ENCODE measurements at regions not wholly inside any gene's neighbourhood (a gene's known extent, or its start where the extent isn't known, plus 50 kb on each side); places are given as distances from the start of the nearest gene placed in this dataset.

DNA sequence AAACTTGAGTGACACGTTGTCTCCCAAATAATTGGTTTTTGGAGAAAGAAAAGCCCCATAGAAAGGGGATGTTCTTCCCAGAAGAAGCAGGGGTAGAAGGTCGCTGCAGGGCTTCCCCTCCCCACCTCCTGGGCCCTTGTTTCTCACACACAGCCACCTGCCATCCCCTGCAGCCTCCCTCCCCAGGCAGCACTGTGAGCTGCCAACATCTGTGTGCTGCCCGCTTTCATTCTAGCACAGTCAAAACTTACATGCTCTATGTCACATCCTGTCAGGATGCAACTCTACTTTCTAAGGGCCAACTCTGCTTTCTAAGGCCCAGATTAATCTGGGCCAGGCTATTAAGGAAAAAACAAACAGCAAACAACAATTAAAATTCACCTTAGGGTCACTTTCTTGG, 309.4 kb upstream of the ZC3H12C start (continued):
- TF ChIP-seq, protein P1, sequence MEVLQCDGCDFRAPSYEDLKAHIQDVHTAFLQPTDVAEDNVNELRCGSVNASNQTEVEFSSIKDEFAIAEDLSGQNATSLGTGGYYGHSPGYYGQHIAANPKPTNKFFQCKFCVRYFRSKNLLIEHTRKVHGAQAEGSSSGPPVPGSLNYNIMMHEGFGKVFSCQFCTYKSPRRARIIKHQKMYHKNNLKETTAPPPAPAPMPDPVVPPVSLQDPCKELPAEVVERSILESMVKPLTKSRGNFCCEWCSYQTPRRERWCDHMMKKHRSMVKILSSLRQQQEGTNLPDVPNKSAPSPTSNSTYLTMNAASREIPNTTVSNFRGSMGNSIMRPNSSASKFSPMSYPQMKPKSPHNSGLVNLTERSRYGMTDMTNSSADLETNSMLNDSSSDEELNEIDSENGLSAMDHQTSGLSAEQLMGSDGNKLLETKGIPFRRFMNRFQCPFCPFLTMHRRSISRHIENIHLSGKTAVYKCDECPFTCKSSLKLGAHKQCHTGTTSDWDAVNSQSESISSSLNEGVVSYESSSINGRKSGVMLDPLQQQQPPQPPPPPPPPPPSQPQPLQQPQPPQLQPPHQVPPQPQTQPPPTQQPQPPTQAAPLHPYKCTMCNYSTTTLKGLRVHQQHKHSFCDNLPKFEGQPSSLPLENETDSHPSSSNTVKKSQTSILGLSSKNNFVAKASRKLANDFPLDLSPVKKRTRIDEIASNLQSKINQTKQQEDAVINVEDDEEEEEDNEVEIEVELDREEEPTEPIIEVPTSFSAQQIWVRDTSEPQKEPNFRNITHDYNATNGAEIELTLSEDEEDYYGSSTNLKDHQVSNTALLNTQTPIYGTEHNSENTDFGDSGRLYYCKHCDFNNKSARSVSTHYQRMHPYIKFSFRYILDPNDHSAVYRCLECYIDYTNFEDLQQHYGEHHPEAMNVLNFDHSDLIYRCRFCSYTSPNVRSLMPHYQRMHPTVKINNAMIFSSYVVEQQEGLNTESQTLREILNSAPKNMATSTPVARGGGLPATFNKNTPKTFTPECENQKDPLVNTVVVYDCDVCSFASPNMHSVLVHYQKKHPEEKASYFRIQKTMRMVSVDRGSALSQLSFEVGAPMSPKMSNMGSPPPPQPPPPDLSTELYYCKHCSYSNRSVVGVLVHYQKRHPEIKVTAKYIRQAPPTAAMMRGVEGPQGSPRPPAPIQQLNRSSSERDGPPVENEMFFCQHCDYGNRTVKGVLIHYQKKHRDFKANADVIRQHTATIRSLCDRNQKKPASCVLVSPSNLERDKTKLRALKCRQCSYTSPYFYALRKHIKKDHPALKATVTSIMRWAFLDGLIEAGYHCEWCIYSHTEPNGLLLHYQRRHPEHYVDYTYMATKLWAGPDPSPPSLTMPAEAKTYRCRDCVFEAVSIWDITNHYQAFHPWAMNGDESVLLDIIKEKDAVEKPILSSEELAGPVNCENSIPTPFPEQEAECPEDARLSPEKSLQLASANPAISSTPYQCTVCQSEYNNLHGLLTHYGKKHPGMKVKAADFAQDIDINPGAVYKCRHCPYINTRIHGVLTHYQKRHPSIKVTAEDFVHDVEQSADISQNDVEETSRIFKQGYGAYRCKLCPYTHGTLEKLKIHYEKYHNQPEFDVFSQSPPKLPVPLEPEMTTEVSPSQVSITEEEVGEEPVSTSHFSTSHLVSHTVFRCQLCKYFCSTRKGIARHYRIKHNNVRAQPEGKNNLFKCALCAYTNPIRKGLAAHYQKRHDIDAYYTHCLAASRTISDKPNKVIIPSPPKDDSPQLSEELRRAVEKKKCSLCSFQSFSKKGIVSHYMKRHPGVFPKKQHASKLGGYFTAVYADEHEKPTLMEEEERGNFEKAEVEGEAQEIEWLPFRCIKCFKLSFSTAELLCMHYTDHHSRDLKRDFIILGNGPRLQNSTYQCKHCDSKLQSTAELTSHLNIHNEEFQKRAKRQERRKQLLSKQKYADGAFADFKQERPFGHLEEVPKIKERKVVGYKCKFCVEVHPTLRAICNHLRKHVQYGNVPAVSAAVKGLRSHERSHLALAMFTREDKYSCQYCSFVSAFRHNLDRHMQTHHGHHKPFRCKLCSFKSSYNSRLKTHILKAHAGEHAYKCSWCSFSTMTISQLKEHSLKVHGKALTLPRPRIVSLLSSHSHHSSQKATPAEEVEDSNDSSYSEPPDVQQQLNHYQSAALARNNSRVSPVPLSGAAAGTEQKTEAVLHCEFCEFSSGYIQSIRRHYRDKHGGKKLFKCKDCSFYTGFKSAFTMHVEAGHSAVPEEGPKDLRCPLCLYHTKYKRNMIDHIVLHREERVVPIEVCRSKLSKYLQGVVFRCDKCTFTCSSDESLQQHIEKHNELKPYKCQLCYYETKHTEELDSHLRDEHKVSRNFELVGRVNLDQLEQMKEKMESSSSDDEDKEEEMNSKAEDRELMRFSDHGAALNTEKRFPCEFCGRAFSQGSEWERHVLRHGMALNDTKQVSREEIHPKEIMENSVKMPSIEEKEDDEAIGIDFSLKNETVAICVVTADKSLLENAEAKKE (CRISPR knock-in tag; IDR thresholded peaks at IDR 0.05) = no peak
- TF ChIP-seq CTCF (conservative IDR thresholded peaks at IDR 0.05; ENCODE audit: low read depth in 2 of 2) = no peak
- no peak for TF ChIP-seq EZH2 (IDR thresholded peaks at IDR 0.05; ENCODE audit: low read depth, unreplicated experiment)
- TF ChIP-seq ZNF114 (CRISPR knock-in tag; IDR thresholded peaks at IDR 0.05) = no peak
- TF ChIP-seq STAT1 (IDR thresholded peaks at IDR 0.05; ENCODE audit: unreplicated experiment) = no peak
- no peak for TF ChIP-seq NANOG (IDR thresholded peaks at IDR 0.05; ENCODE audit: borderline replicate concordance)
- no peak for TF ChIP-seq ZNF331 (CRISPR knock-in tag; IDR thresholded peaks at IDR 0.05; ENCODE audit: low read depth)

- no peak overlapping the region for H3K27ac Mint-ChIP-seq
- H3K36me3 ChIP-seq (ENCODE audit: insufficient read depth) = no peaks in the 10 kb centered on the region
Observed at GRCh38 chr11:109784536-109784935, 308.7 kb upstream of the ZC3H12C start.

More at GRCh38 chr11:109784536-109784935, 308.7 kb upstream of the ZC3H12C start:
- Histone ChIP-seq H3F3A (replicated peaks; ENCODE audit: low read depth) (no peaks in the 10 kb centered on the region), H3K27me3 (ENCODE audit: insufficient read depth) (no peaks in the 10 kb centered on the region), H3K4me3 (no peak overlapping the region), H3K4me2 (no peak overlapping the region), H4K20me1 (replicated peaks; ENCODE audit: insufficient read depth) (no peaks in the 10 kb centered on the region), H2AFZ (no peak overlapping the region), H3K79me2 (replicated peaks; ENCODE audit: insufficient read depth) (no peaks in the 10 kb centered on the region), H3K4me1 (ENCODE audit: insufficient read depth) (peaks cover 6% of the 10 kb centered on the region; the same call in 1 of the 2 replicates), H3K27ac (ENCODE audit: low read depth) (no peak overlapping the region), H3K9me2 (ENCODE audit: insufficient read depth) (no peaks in the 10 kb centered on the region; the same call in 1 of the 2 replicates)
- ATAC-seq (no peak), DNase-seq (ENCODE audit: low spot score) (no peak)
- Mint-ChIP-seq H3K36me3 (ENCODE audit: low read depth) (no peaks in the 10 kb centered on the region), H3K4me3 (no peak overlapping the region), H3K9me3 (no peaks in the 10 kb centered on the region), H3K27me3 (ENCODE audit: insufficient read depth, low read depth, poor library complexity) (peaks cover 1% of the 10 kb centered on the region), H3K4me1 (peaks cover 16% of the 10 kb centered on the region)
- TF ChIP-seq CTCF (conservative IDR thresholded peaks at IDR 0.05; ENCODE audit: low read depth in 2 of 2) = no peak
- TF ChIP-seq EZH2phosphoT487 (IDR thresholded peaks at IDR 0.05; ENCODE audit: unreplicated experiment) = no peak
- no peak for TF ChIP-seq NANOG (IDR thresholded peaks at IDR 0.05; ENCODE audit: borderline replicate concordance)
- TF ChIP-seq POLR2AphosphoS5 (IDR thresholded peaks at IDR 0.05; ENCODE audit: low read depth) = no peak
- no peak for TF ChIP-seq JUNB (IDR thresholded peaks at IDR 0.05; ENCODE audit: unreplicated experiment)
- TF ChIP-seq ZNF114 (CRISPR knock-in tag; IDR thresholded peaks at IDR 0.05) = no peak
- TF ChIP-seq ZNF331 (CRISPR knock-in tag; IDR thresholded peaks at IDR 0.05; ENCODE audit: low read depth) = no peak
